ENCODE measurements at regions not wholly inside any gene's neighbourhood (a gene's known extent, or its start where the extent isn't known, plus 50 kb on each side); places are given as distances from the start of the nearest gene placed in this dataset.

DNA sequence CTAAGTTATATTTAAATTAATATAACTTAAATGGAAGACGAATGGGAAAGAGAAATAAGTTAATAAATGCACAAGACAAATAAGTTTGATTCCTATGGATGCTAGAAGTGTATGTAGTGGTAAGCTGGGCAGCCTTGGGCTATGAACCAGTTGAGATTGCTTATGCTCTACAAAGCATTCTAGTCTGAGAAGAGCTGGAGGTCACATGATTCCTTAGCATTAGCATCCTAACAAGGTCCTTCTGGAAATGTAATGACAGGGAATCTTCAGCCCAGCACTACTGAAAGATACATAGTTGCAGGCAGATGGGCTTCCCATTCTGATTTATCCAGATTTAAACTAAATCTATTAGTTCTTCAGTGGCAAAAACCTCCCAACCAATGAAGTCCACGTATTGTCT, 102.3 kb upstream of the ESRRG start:
- H3K27ac ChIP-seq (ENCODE audit: low read depth, low read length), result no peak overlapping the region
- H3K9me3 ChIP-seq (ENCODE audit: control insufficient read depth in 3 of 3, low read length in 3 of 3), result no peaks in the 10 kb centered on the region
- no peak overlapping the region for H3K9ac ChIP-seq (ENCODE audit: low read depth in 1 of 3, low read length in 3 of 3)
- no peaks in the 10 kb centered on the region for H3K27me3 ChIP-seq (ENCODE audit: control insufficient read depth in 3 of 3, insufficient read depth in 3 of 3, low read length in 3 of 3)
- no peaks in the 10 kb centered on the region for H3K36me3 ChIP-seq (ENCODE audit: control insufficient read depth in 3 of 3, insufficient read depth in 3 of 3, low read length in 3 of 3)
- H3K4me3 ChIP-seq (ENCODE audit: low read length in 3 of 3), result no peak overlapping the region
- H3K4me1 ChIP-seq (ENCODE audit: control insufficient read depth in 3 of 3, insufficient read depth in 3 of 3, low read length in 3 of 3), result peaks cover 0 to 3% (median 0%) of the 10 kb centered on the region in 3 donors

DNA sequence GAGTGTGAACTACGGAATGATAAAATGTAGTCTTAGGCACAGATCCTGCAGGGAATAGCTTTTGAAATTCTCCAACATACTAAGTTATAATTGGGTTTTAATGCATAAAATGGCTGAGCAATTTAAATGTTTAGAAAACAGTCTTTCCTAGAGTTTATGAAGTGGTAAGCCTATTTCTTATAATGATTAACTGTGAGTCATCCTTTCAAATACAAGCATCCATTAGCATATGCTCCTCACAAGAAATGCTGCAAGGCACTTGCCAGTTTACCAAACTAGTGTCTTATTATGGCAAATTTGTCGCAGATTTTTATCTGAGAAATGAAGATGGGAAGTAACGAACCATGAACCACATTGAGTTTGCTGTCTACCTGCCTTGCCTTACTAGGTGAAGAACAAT, 101.3 kb upstream of the ESRRG start:
- H3K27ac ChIP-seq (ENCODE audit: low read depth, low read length), result no peak overlapping the region
- H3K36me3 ChIP-seq (ENCODE audit: control insufficient read depth in 3 of 3, insufficient read depth in 3 of 3, low read length in 3 of 3), result no peaks in the 10 kb centered on the region
- H3K9ac ChIP-seq (ENCODE audit: low read depth in 1 of 3, low read length in 3 of 3), result no peak overlapping the region
- H3K27me3 ChIP-seq (ENCODE audit: control insufficient read depth in 3 of 3, insufficient read depth in 3 of 3, low read length in 3 of 3), result no peaks in the 10 kb centered on the region
- H3K9me3 ChIP-seq (ENCODE audit: control insufficient read depth in 3 of 3, low read length in 3 of 3), result no peaks in the 10 kb centered on the region
- peaks cover 0 to 3% (median 0%) of the 10 kb centered on the region in 3 donors for H3K4me1 ChIP-seq (ENCODE audit: control insufficient read depth in 3 of 3, insufficient read depth in 3 of 3, low read length in 3 of 3)
- no peak overlapping the region for H3K4me3 ChIP-seq (ENCODE audit: low read length in 3 of 3)

GRCh38 chr1:216823731-216824130, 100.5 kb upstream of the ESRRG start:
- H3K4me3 ChIP-seq (ENCODE audit: low read length in 3 of 3), result no peak overlapping the region
- H3K9ac ChIP-seq (ENCODE audit: low read depth in 1 of 3, low read length in 3 of 3), result no peak overlapping the region
- H3K27me3 ChIP-seq (ENCODE audit: control insufficient read depth in 3 of 3, insufficient read depth in 3 of 3, low read length in 3 of 3), result no peaks in the 10 kb centered on the region
- H3K27ac ChIP-seq (ENCODE audit: low read depth, low read length), result no peak overlapping the region
- H3K4me1 ChIP-seq (ENCODE audit: control insufficient read depth in 3 of 3, insufficient read depth in 3 of 3, low read length in 3 of 3), result peaks cover 0 to 3% (median 0%) of the 10 kb centered on the region in 3 donors
- no peaks in the 10 kb centered on the region for H3K9me3 ChIP-seq (ENCODE audit: control insufficient read depth in 3 of 3, low read length in 3 of 3)
- no peaks in the 10 kb centered on the region for H3K36me3 ChIP-seq (ENCODE audit: control insufficient read depth in 3 of 3, insufficient read depth in 3 of 3, low read length in 3 of 3)

DNA sequence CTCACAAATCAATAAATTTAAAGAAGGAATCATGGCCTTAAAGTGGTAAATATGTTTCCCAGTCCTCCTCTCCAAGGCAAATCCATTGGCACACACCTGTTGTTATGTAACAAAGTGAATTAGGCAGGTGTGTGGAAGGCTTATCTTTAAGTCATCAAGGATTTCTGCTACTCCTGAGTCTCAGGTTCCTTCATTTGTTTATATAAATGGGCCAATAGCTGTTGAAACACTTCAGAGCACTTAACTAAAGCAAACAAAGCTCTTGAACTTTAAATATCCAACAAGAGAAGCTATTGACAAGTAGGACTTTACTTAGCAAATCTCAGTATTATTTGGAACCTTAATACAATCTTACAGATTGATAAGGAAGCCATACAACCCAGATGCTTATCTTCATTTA, 99.3 kb upstream of the ESRRG start:
- H3K36me3 ChIP-seq (ENCODE audit: control insufficient read depth in 3 of 3, insufficient read depth in 3 of 3, low read length in 3 of 3), result no peaks in the 10 kb centered on the region
- H3K9ac ChIP-seq (ENCODE audit: low read depth in 1 of 3, low read length in 3 of 3), result no peak overlapping the region

DNA sequence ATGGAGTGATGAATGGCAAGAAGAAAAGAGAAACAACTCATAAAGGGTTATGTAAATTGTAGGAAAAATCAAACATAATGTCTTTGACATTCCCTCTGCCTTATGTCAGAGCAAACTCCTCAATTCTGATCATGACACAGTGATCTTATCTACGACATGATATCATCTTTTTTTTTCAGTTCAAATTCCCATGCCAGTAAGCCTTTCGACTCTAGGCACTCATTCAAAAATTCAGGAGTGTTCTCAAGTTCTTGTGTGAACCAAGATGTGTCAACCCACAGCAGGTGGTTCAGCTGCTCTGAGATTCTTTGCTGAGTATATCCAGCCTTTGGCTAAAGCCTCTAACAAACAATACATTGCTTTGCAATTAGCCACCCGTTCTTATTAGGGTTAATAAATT, 97.1 kb upstream of the ESRRG start:
- no peak overlapping the region for H3K9ac ChIP-seq (ENCODE audit: low read depth in 1 of 3, low read length in 3 of 3)
- H3K36me3 ChIP-seq (ENCODE audit: control insufficient read depth in 3 of 3, insufficient read depth in 3 of 3, low read length in 3 of 3), result no peaks in the 10 kb centered on the region
- no peaks in the 10 kb centered on the region for H3K9me3 ChIP-seq (ENCODE audit: control insufficient read depth in 3 of 3, low read length in 3 of 3)
- no peak overlapping the region for H3K4me3 ChIP-seq (ENCODE audit: low read length in 3 of 3)
- H3K27me3 ChIP-seq (ENCODE audit: control insufficient read depth in 3 of 3, insufficient read depth in 3 of 3, low read length in 3 of 3), result no peaks in the 10 kb centered on the region
- H3K27ac ChIP-seq (ENCODE audit: low read depth, low read length), result peak overlapping the region; percentile 5
- H3K4me1 ChIP-seq (ENCODE audit: control insufficient read depth in 3 of 3, insufficient read depth in 3 of 3, low read length in 3 of 3), result peaks cover 3 to 7% (median 6%) of the 10 kb centered on the region in 3 donors

More for the DNA sequence above, 99.3 kb upstream of the ESRRG start:
- Histone ChIP-seq H3K4me3 (ENCODE audit: low read length in 3 of 3) (no peak overlapping the region), H3K27me3 (ENCODE audit: control insufficient read depth in 3 of 3, insufficient read depth in 3 of 3, low read length in 3 of 3) (no peaks in the 10 kb centered on the region), H3K4me1 (ENCODE audit: control insufficient read depth in 3 of 3, insufficient read depth in 3 of 3, low read length in 3 of 3) (peaks cover 0 to 3% (median 0%) of the 10 kb centered on the region in 3 donors), H3K27ac (ENCODE audit: low read depth, low read length) (no peak overlapping the region), H3K9me3 (ENCODE audit: control insufficient read depth in 3 of 3, low read length in 3 of 3) (no peaks in the 10 kb centered on the region)

- Histone ChIP-seq H3K9ac (ENCODE audit: low read depth in 1 of 3, low read length in 3 of 3) (no peak overlapping the region), H3K4me1 (ENCODE audit: control insufficient read depth in 3 of 3, insufficient read depth in 3 of 3, low read length in 3 of 3) (peaks cover 8 to 16% (median 13%) of the 10 kb centered on the region in 3 donors), H3K27ac (ENCODE audit: low read depth, low read length) (no peak overlapping the region), H3K9me3 (ENCODE audit: control insufficient read depth in 3 of 3, low read length in 3 of 3) (no peaks in the 10 kb centered on the region), H3K36me3 (ENCODE audit: control insufficient read depth in 3 of 3, insufficient read depth in 3 of 3, low read length in 3 of 3) (no peaks in the 10 kb centered on the region), H3K27me3 (ENCODE audit: control insufficient read depth in 3 of 3, insufficient read depth in 3 of 3, low read length in 3 of 3) (no peaks in the 10 kb centered on the region), H3K4me3 (ENCODE audit: low read length in 3 of 3) (no peak overlapping the region)
Observed at GRCh38 chr1:216818284-216818683, 95.1 kb upstream of the ESRRG start.

DNA sequence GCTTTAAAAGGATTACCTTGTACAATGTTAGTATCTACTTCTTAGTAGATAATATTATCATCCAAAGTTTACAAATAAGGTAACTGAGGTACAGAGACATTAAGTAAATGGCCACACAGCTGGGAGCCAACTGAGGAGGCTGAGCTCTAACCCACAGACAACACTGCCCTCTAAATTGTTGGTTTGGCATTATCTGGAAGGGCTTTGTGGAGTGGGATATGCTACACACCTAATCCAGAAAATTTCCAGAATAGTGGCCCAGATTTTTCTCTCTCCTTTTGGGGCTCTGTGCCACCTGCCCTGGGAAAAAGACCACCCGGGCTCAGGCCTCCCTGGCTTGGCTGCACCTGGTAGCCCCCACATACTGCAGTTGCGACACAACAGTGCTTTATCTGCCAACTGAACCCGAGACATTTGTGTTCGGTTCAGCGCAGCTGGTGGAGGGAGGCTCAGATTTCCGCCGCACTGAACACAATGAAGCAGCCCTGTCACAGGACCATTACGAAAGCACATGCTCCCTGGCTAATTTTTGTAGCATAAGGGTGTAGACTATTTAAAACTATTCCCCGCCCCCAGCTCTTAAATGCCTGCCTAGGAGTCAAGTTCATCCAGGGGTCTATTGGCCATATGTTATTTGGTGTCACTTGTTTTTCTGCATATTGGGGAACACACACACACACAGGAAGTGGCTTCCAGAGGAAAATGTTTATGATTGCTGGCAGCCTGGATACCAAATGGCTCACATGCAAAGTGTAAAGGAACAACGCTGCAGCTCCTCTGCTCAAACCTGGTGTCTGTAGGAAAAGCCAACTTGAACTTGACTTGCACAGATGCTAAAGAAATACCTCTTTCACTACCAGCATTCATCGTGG, 92.3 kb upstream of the ESRRG start:
- no peaks in the 10 kb centered on the region for H3K9me3 ChIP-seq (ENCODE audit: control insufficient read depth in 3 of 3, low read length in 3 of 3)
- no peaks in the 10 kb centered on the region for H3K36me3 ChIP-seq (ENCODE audit: control insufficient read depth in 3 of 3, insufficient read depth in 3 of 3, low read length in 3 of 3)
- H3K9ac ChIP-seq (ENCODE audit: low read depth in 1 of 3, low read length in 3 of 3), result peak overlapping the region; percentile 10 to 50 (median 38)
- H3K27ac ChIP-seq (ENCODE audit: low read depth, low read length), result peak overlapping the region; percentile 91
- peaks cover 8 to 13% (median 13%) of the 10 kb centered on the region in 3 donors for H3K4me1 ChIP-seq (ENCODE audit: control insufficient read depth in 3 of 3, insufficient read depth in 3 of 3, low read length in 3 of 3)
- peak overlapping the region in 2 of 3 donors; percentile 12 to 19 for H3K4me3 ChIP-seq (ENCODE audit: low read length in 3 of 3)
- no peaks in the 10 kb centered on the region for H3K27me3 ChIP-seq (ENCODE audit: control insufficient read depth in 3 of 3, insufficient read depth in 3 of 3, low read length in 3 of 3)

DNA sequence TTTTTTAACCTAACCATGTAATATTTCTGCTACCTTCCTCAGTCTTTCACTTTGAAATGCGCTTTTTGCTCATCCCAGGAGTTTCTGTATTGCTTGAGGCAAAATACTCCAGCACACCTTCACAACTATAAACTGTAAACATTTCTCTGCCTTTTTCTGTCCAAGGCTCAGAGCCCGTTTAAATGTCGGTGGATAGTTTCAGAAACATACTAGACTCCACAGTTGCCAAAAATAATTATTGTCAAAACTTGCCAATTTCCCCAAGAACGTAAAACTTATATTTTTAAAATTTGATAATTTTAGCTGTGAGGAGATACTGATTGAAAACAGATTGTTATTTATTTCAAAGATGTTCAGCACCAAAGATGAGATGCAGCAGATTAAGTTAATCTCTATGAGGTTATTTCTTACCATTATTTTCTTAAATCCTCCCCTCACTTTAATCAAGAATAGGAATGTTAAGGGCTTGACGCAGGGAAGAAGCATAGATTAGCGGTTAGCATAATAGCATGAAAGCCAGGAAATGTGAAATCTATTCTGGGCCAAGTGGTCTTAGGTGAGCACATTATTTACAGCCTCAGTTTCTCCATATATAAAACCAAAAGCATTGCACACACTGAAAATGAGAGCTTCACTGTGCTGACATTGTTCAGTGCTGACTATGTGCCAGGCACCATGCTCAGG, 91.5 kb upstream of the ESRRG start:
- H3K27ac ChIP-seq (ENCODE audit: low read depth, low read length), result peak overlapping the region; percentile 91

DNA sequence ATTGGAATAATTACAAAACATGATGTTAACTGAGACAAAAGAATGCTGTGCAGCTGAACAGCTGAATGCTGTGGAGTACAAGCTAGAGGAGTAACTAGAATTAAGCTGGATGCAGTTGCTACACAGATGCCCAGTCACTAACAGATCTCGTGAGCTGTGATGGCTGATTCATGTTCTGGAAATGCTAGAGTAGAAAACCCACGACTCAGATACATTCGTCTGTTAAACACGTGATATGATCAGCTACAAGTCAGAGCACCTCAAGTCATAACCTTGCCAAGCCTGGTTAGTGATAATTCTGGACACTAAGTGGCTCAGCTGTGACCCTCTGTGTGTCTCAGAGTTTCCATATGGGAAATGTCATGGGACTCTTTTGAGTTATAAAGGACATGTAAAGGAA, 89.7 kb upstream of the ESRRG start:
- Histone ChIP-seq H3K27me3 (ENCODE audit: control insufficient read depth in 3 of 3, insufficient read depth in 3 of 3, low read length in 3 of 3) (no peaks in the 10 kb centered on the region), H3K27ac (ENCODE audit: low read depth, low read length) (peak overlapping the region; percentile 53), H3K36me3 (ENCODE audit: control insufficient read depth in 3 of 3, insufficient read depth in 3 of 3, low read length in 3 of 3) (no peaks in the 10 kb centered on the region), H3K4me1 (ENCODE audit: control insufficient read depth in 3 of 3, insufficient read depth in 3 of 3, low read length in 3 of 3) (peaks cover 8 to 13% (median 13%) of the 10 kb centered on the region in 3 donors), H3K4me3 (ENCODE audit: low read length in 3 of 3) (no peak overlapping the region), H3K9me3 (ENCODE audit: control insufficient read depth in 3 of 3, low read length in 3 of 3) (no peaks in the 10 kb centered on the region), H3K9ac (ENCODE audit: low read depth in 1 of 3, low read length in 3 of 3) (no peak overlapping the region)

More for the DNA sequence above, 91.5 kb upstream of the ESRRG start:
- H3K4me1 ChIP-seq (ENCODE audit: control insufficient read depth in 3 of 3, insufficient read depth in 3 of 3, low read length in 3 of 3), result peaks cover 8 to 13% (median 13%) of the 10 kb centered on the region in 3 donors
- H3K9ac ChIP-seq (ENCODE audit: low read depth in 1 of 3, low read length in 3 of 3), result peak overlapping the region in 1 of 3 donors; percentile 25
- H3K4me3 ChIP-seq (ENCODE audit: low read length in 3 of 3), result no peak overlapping the region
- no peaks in the 10 kb centered on the region for H3K27me3 ChIP-seq (ENCODE audit: control insufficient read depth in 3 of 3, insufficient read depth in 3 of 3, low read length in 3 of 3)
- H3K36me3 ChIP-seq (ENCODE audit: control insufficient read depth in 3 of 3, insufficient read depth in 3 of 3, low read length in 3 of 3), result no peaks in the 10 kb centered on the region
- no peaks in the 10 kb centered on the region for H3K9me3 ChIP-seq (ENCODE audit: control insufficient read depth in 3 of 3, low read length in 3 of 3)

DNA sequence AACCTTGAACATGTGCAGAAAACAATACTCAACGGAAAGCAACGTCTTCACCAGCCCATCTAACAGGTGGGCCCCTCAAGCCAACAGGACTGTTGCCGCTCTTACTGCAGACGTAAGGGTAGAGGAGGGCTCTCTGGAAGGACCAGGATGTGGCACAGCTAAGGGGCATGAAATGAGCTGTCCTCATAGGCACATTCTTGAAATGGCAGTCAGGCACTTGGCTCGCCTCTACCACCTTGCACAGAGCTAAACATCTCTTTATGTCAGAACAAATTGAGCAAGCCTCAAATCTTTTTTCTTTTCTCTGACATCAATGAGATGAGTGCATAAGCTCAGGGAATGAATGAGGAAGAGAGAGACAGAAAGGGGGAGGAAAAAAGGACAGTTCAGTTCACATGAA, 86.4 kb upstream of the ESRRG start:
- no peak overlapping the region for H3K4me3 ChIP-seq (ENCODE audit: low read length in 3 of 3)
- no peaks in the 10 kb centered on the region for H3K9me3 ChIP-seq (ENCODE audit: control insufficient read depth in 3 of 3, low read length in 3 of 3)
- no peak overlapping the region for H3K27ac ChIP-seq (ENCODE audit: low read depth, low read length)
- H3K4me1 ChIP-seq (ENCODE audit: control insufficient read depth in 3 of 3, insufficient read depth in 3 of 3, low read length in 3 of 3), result peaks cover 0 to 13% (median 11%) of the 10 kb centered on the region in 3 donors
- H3K27me3 ChIP-seq (ENCODE audit: control insufficient read depth in 3 of 3, insufficient read depth in 3 of 3, low read length in 3 of 3), result no peaks in the 10 kb centered on the region
- H3K36me3 ChIP-seq (ENCODE audit: control insufficient read depth in 3 of 3, insufficient read depth in 3 of 3, low read length in 3 of 3), result no peaks in the 10 kb centered on the region
- H3K9ac ChIP-seq (ENCODE audit: low read depth in 1 of 3, low read length in 3 of 3), result no peak overlapping the region
